Chondrocyte (in vitro differentiated cells): ENCODE measurements at regions not wholly inside any gene's neighbourhood (a gene's known extent, or its start where the extent isn't known, plus 50 kb on each side); places are given as distances from the start of the nearest gene placed in this dataset.

Experiments used
- DNase-seq: peaks from one replicate; pipeline ENCODE4 v3.0.0; 2021; ENCODE audit warnings: mixed read lengths, low spot score
- H3K27ac Mint-ChIP-seq: one replicate; pipeline ENCODE4 v1.8.0; 2021; ENCODE audit warnings: mild to moderate bottlenecking, moderate library complexity, mixed read lengths; ENCODE audit not compliant: unreplicated experiment
- H3K27me3 Mint-ChIP-seq: 2 replicates; pipeline ENCODE4 v1.8.0; 2021; ENCODE audit warnings: low read depth, mixed read lengths
- H3K36me3 Mint-ChIP-seq: 2 replicates; pipeline ENCODE4 v1.8.0; 2021; ENCODE audit warnings: low read depth, mixed read lengths
- H3K4me1 Mint-ChIP-seq: 2 replicates; pipeline ENCODE4 v1.8.0; 2021; ENCODE audit warnings: low read depth, mild to moderate bottlenecking, mixed read lengths
- H3K4me3 Mint-ChIP-seq: one replicate; pipeline ENCODE4 v1.8.0; 2021; ENCODE audit warnings: mild to moderate bottlenecking, moderate library complexity, mixed read lengths; ENCODE audit not compliant: unreplicated experiment
- H3K9me3 Mint-ChIP-seq: 2 replicates; pipeline ENCODE4 v1.8.0; 2021; ENCODE audit warnings: low read depth, mixed read lengths
- TF ChIP-seq, protein P1 (sequence below): fragments of 200-600 bp; sonication (generic); IDR thresholded peaks from 2 replicates; pipeline ENCODE4 v1.5.0; 2021; ENCODE audit warnings: antibody characterized with exemption, mild to moderate bottlenecking, moderate library complexity

DNA sequence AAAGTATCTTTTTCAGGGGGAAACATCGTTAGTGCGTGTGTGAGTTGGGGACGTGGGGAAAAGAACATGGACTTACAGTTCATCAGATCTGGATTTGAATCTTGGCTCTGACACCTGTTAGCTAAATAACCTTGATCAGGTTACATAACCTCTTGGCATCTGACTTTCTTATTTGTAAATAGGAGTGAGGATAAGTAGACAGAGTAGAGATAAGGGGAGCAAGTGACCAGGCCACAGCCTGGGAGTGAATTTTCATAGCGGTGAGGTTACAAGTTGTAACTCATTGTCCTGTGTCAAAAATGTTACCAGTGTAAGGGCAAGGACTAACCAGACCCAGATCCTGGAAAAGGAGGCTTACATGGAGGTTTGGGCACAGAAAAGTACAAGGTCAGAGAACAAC is 733.5 kb upstream of the MMS22L start:
- TF ChIP-seq, protein P1, sequence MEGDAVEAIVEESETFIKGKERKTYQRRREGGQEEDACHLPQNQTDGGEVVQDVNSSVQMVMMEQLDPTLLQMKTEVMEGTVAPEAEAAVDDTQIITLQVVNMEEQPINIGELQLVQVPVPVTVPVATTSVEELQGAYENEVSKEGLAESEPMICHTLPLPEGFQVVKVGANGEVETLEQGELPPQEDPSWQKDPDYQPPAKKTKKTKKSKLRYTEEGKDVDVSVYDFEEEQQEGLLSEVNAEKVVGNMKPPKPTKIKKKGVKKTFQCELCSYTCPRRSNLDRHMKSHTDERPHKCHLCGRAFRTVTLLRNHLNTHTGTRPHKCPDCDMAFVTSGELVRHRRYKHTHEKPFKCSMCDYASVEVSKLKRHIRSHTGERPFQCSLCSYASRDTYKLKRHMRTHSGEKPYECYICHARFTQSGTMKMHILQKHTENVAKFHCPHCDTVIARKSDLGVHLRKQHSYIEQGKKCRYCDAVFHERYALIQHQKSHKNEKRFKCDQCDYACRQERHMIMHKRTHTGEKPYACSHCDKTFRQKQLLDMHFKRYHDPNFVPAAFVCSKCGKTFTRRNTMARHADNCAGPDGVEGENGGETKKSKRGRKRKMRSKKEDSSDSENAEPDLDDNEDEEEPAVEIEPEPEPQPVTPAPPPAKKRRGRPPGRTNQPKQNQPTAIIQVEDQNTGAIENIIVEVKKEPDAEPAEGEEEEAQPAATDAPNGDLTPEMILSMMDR, result no peak
- no peaks in the 10 kb centered on the region for H3K4me1 Mint-ChIP-seq
- no peaks in the 10 kb centered on the region for H3K36me3 Mint-ChIP-seq
- no peak overlapping the region for H3K4me3 Mint-ChIP-seq
- H3K27me3 Mint-ChIP-seq, result peaks cover 9% of the 10 kb centered on the region
- no peaks in the 10 kb centered on the region for H3K9me3 Mint-ChIP-seq
- no peak overlapping the region for H3K27ac Mint-ChIP-seq
- DNase-seq, result no peak

DNA sequence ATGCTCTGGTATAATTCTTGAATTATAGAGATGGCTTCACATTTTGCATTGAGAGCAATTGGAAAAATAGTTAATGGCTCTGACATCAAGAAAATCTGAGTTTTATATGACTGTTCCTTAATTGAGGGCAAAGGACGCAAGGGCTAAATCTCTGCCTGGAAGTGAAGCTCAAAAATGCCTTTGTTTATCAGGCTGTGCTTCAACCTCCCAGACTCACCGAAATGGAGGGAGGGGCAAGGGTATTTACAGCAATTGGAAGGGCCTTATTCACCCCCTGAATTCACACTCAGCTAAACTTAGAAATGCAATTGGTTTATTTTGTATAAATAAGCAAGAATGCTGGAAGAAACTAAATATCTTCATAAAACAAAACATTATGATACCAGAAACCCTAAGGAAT is 737.2 kb upstream of the MMS22L start:
- no peak for DNase-seq
- peaks cover 8% of the 10 kb centered on the region for H3K27me3 Mint-ChIP-seq
- H3K36me3 Mint-ChIP-seq, result no peaks in the 10 kb centered on the region
- H3K4me3 Mint-ChIP-seq, result no peak overlapping the region
- TF ChIP-seq, protein P1, result no peak
- no peaks in the 10 kb centered on the region for H3K9me3 Mint-ChIP-seq
- no peak overlapping the region for H3K27ac Mint-ChIP-seq
- no peaks in the 10 kb centered on the region for H3K4me1 Mint-ChIP-seq

DNA sequence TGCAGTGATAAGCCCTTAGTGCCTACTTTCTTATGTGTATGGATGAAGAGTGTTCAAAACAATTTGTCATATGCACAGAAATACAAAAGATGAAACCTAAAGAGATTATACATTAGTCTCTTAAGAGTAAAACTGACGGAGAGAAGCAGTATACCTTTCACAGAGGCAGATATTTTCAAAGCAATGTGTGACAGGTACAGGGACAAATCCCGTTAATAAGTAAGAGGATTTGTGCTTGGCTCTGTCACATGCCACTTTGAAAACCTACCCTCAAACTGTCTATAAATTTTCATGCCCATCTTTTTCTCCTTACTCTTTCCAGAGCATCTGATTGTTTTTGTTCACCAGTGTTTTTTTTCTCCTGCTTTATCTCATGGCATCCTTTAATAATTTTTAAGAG is 741.3 kb upstream of the MMS22L start:
- Mint-ChIP-seq H3K27ac (no peak overlapping the region), H3K27me3 (peaks cover 8% of the 10 kb centered on the region), H3K4me1 (no peaks in the 10 kb centered on the region), H3K4me3 (no peak overlapping the region), H3K36me3 (no peaks in the 10 kb centered on the region), H3K9me3 (no peaks in the 10 kb centered on the region)
- TF ChIP-seq, protein P1, result no peak
- no peak for DNase-seq

DNA sequence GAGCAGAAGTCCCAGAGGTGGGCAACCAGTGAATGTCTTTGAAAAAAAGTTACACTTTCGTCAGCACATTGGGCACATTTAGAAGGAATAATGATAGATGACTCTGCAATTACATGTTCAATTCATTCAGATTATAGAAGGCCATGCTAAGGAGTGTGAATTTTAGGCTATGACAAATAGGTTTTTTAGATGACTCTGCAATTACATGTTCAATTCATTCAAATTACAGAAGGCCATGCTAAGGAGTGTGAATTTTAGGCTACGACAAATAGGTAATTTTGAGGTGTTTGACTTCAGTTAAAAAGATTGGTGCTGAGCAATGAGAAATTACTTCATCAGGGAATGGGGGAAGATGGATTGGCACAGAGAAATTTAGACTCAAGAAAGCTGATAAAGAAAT is 744.9 kb upstream of the MMS22L start:
- no peak overlapping the region for H3K4me3 Mint-ChIP-seq
- no peak overlapping the region for H3K27ac Mint-ChIP-seq
- H3K27me3 Mint-ChIP-seq, result peaks cover 8% of the 10 kb centered on the region
- TF ChIP-seq, protein P1, result no peak
- no peaks in the 10 kb centered on the region for H3K4me1 Mint-ChIP-seq
- no peaks in the 10 kb centered on the region for H3K36me3 Mint-ChIP-seq
- no peaks in the 10 kb centered on the region for H3K9me3 Mint-ChIP-seq
- DNase-seq, result no peak

DNA sequence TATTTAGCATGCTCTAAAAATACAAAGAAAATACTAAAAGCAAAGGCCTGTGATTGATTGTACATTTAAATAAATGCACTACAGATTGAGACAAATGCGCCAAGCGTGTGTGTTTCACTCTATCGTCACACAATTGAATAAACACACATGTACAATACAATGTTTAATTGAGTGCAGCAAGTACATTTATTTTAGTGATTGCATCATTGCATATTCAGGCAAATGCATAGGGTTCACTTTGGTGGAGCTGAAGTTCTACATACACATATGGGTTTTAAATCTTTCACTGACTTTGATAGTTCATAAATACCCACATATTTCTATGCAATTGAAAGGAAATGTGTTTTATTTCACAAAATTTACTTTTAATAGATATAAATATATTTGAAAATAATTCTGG is 750.6 kb upstream of the MMS22L start:
- DNase-seq, result no peak
- Mint-ChIP-seq H3K4me1 (no peaks in the 10 kb centered on the region), H3K27ac (no peak overlapping the region), H3K27me3 (peaks cover 2% of the 10 kb centered on the region), H3K9me3 (no peaks in the 10 kb centered on the region), H3K4me3 (no peak overlapping the region), H3K36me3 (no peaks in the 10 kb centered on the region)
- TF ChIP-seq, protein P1, result no peak
